ENCODE measurements at regions not wholly inside any gene's neighbourhood (a gene's known extent, or its start where the extent isn't known, plus 50 kb on each side); places are given as distances from the start of the nearest gene placed in this dataset.

- no peak overlapping the region for H3K4me3 ChIP-seq
- no peak for DNase-seq
- no peak overlapping the region for H3K27ac ChIP-seq
- H3K4me1 ChIP-seq = no peaks in the 10 kb centered on the region
- H3K9me3 ChIP-seq (replicated peaks) = no peaks in the 10 kb centered on the region
- no peaks in the 10 kb centered on the region for H3K36me3 ChIP-seq
- H3K27me3 ChIP-seq = no peaks in the 10 kb centered on the region
These were observed 539.3 kb downstream of the SUCLA2 start for GRCh38 chr13:47461816-47462215.

- H3K36me3 ChIP-seq = no peaks in the 10 kb centered on the region
- no peak overlapping the region for H3K4me3 ChIP-seq
- H3K27me3 ChIP-seq = no peaks in the 10 kb centered on the region
- DNase-seq = peak in 1 of 2 experiments; percentile 7
- no peaks in the 10 kb centered on the region for H3K4me1 ChIP-seq
- H3K9me3 ChIP-seq (replicated peaks) = no peaks in the 10 kb centered on the region
- no peak overlapping the region for H3K27ac ChIP-seq
These were observed 541.6 kb downstream of the SUCLA2 start for GRCh38 chr13:47459512-47459911.

DNA sequence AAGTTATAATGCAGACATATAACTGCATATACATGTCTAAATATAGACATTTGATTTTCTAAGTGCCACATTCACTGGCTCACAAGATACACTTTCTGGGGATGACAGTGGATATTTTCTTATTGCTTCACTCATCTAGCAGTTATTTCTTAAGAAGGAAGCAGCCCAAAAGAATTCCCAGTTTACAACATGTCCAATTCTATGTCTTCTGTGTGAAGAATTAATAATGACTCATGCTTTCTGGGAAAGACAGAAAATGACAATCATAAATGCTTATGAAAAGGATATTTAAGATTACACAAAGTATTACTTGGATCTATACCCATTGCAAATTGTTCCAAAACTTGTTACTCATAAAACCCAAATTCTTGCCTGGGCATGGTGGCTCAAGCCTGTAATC, 543.4 kb downstream of the SUCLA2 start:
- Histone ChIP-seq H3K36me3 (no peaks in the 10 kb centered on the region), H3K9me3 (replicated peaks) (no peaks in the 10 kb centered on the region), H3K4me3 (no peak overlapping the region), H3K27ac (no peak overlapping the region), H3K4me1 (no peaks in the 10 kb centered on the region), H3K27me3 (no peaks in the 10 kb centered on the region)
- no peak for DNase-seq

DNA sequence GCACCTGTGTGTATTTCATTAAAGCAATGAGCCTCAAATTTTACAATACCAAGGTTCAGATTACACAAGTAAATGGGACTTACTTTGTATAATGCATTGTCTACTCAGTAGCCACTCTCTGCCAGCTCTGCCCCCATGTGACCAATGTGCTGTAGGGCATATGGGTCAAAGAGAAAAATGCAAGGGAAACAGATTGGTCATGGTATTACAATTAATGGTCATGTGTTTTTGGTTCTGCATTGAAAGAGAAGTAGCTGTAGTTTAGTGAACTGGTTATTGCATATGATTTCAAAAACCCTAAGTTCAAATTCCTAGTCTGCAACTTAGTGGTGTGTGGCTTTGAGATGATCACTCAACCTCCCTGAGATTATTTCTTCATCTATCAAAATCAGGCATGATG, 545.4 kb downstream of the SUCLA2 start:
- H3K36me3 ChIP-seq = no peaks in the 10 kb centered on the region
- no peak for DNase-seq

DNA sequence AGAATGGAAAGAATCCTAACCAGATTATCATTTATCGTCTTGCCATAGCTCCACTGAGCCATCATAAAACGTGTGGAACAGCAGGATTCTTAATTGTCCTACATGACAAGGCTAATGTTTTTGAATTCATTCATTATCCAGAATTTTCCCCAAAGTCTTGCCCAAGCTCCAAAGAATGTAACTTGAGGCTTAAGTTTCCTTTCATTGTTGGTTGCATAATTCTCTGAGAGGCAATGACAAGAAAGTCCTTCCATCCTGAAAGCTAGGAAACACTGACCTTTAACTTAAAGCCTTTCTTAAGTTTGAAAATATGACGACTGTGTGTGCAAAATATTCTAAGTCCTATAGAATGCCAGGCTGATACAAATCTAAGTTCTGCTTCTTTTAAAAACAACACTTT, 546.1 kb downstream of the SUCLA2 start:
- Histone ChIP-seq H3K36me3 (no peaks in the 10 kb centered on the region), H3K4me1 (no peaks in the 10 kb centered on the region), H3K27ac (no peak overlapping the region), H3K9me3 (replicated peaks) (no peaks in the 10 kb centered on the region), H3K27me3 (no peaks in the 10 kb centered on the region), H3K4me3 (no peak overlapping the region)
- DNase-seq = no peak

More for the DNA sequence above, 545.4 kb downstream of the SUCLA2 start:
- Histone ChIP-seq H3K27me3 (no peaks in the 10 kb centered on the region), H3K4me3 (no peak overlapping the region), H3K9me3 (replicated peaks) (no peaks in the 10 kb centered on the region), H3K4me1 (no peaks in the 10 kb centered on the region), H3K27ac (no peak overlapping the region)

- no peaks in the 10 kb centered on the region for H3K9me3 ChIP-seq (replicated peaks)
- H3K4me3 ChIP-seq = no peak overlapping the region
- H3K27ac ChIP-seq = no peak overlapping the region
- no peaks in the 10 kb centered on the region for H3K27me3 ChIP-seq
- no peaks in the 10 kb centered on the region for H3K4me1 ChIP-seq
- no peaks in the 10 kb centered on the region for H3K36me3 ChIP-seq
- no peak for DNase-seq
These were observed 540.6 kb upstream of the HTR2A start for GRCh38 chr13:47437406-47437805.

DNA sequence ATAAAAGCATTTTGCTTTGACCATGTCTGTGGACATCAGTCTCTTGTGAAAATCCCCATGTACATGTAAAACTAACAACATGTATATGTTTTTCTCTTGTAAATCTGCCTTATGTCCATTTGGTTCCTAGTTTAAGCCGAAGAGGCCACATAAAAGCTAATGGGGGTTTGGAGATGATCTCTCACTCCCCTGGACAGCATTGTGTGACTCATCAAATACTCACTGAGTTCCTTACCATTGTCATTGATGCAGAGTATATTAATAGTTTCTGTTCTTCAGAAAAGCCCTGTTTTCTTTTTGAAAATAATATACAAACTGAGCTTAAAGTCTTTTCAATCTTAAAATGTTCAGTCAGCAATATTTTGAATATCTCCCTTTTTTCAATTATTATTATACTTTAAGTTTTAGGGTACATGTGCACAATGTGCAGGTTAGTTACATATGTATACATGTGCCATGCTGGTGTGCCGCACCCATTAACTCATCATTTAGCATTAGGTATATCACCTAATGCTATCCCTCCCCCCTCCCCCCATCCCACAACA, 536.7 kb upstream of the HTR2A start:
- H3K27me3 ChIP-seq = no peaks in the 10 kb centered on the region
- no peak overlapping the region for H3K4me3 ChIP-seq
- no peaks in the 10 kb centered on the region for H3K9me3 ChIP-seq (replicated peaks)
- no peak for DNase-seq
- H3K36me3 ChIP-seq = no peaks in the 10 kb centered on the region
- no peaks in the 10 kb centered on the region for H3K4me1 ChIP-seq
- no peak overlapping the region for H3K27ac ChIP-seq

DNA sequence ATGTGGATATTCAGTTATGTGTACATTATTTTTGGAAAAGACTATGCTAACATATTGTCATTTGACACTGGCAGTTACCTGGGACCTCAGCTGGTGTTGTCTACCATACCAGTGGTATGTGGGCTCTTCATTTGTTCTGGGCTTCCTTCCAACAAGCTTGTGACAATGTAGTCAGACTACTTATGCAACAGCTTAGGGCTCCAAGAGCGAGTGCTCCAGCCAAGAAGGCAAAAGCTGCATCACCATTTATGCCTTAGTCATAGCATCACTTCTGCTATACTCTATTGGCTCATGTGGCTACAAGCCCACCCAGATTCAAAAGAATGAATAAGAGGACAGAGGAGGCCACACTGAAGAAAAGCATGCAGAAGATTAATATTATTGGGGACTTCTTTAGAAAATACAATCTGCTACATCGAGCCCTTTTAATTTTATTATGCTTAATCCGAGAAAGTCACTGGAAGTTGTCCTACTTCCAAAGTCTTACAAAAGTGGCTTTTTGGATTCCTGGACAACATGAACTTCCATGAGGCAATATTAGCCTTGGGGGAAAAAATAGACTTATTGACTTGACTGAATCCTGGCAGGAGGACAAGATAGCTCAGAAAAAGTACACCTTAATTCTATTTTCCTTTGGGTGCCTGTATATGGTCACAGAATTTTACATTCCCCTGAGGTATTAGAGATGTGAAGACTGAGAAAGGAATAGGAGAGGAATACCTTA, 529.4 kb upstream of the HTR2A start:
- Histone ChIP-seq H3K36me3 (no peaks in the 10 kb centered on the region), H3K27me3 (no peaks in the 10 kb centered on the region; the same call in 1 of the 2 replicates), H3K4me1 (no peaks in the 10 kb centered on the region), H3K27ac (no peak overlapping the region), H3K9me3 (replicated peaks) (no peaks in the 10 kb centered on the region), H3K4me3 (no peak overlapping the region)
- DNase-seq = peak in 1 of 2 experiments; percentile 4

DNA sequence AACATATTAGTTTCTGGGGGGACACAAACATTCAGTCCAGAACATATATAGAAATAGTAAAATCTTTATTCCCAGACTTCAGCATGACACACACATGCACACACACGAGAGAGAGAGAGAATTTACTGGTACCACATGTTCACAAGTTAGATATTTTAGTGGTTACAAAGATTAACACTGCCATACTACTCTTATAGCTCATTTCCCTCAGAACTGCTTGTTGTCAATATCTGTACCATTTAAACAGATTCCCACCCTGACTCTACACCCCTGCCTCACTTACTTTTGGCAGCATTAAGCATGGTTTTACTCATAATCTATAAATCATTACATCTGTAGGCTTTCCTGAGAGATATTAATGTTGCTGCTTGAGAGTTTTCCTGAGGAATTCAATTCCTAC, 524.7 kb upstream of the HTR2A start:
- DNase-seq = no peak
- H3K4me1 ChIP-seq = no peaks in the 10 kb centered on the region
- no peak overlapping the region for H3K4me3 ChIP-seq
- no peaks in the 10 kb centered on the region for H3K9me3 ChIP-seq (replicated peaks)
- no peak overlapping the region for H3K27ac ChIP-seq
- no peaks in the 10 kb centered on the region for H3K27me3 ChIP-seq
- H3K36me3 ChIP-seq = no peaks in the 10 kb centered on the region

GRCh38 chr13:47420568-47420967, 523.7 kb upstream of the HTR2A start:
- Histone ChIP-seq H3K27ac (no peak overlapping the region), H3K9me3 (replicated peaks) (no peaks in the 10 kb centered on the region), H3K27me3 (no peaks in the 10 kb centered on the region), H3K4me3 (no peak overlapping the region), H3K4me1 (no peaks in the 10 kb centered on the region), H3K36me3 (no peaks in the 10 kb centered on the region)
- DNase-seq = no peak

DNA sequence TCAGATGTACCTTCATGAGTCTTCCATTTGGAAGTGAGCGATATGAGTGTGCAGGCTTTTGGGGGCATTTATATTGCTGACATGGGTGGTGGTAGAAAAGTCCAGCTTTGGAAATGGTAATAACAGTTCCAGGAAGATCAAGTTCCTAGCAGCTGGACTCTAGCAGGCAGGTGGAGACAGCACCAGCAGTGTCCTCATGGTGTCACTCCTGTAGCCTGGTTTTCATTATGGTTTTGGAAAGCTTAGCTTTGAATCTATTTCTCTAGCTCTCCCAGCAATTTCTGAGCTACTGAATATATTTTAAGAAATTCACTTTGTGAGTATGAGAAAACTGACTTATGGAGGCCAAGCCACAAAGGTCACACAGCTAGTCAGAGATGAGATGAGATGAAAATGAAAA, 523.2 kb upstream of the HTR2A start:
- H3K9me3 ChIP-seq (replicated peaks) = no peaks in the 10 kb centered on the region
- no peaks in the 10 kb centered on the region for H3K4me1 ChIP-seq
- H3K36me3 ChIP-seq = no peaks in the 10 kb centered on the region
- no peak overlapping the region for H3K27ac ChIP-seq
- no peaks in the 10 kb centered on the region for H3K27me3 ChIP-seq
- no peak for DNase-seq
- no peak overlapping the region for H3K4me3 ChIP-seq

DNA sequence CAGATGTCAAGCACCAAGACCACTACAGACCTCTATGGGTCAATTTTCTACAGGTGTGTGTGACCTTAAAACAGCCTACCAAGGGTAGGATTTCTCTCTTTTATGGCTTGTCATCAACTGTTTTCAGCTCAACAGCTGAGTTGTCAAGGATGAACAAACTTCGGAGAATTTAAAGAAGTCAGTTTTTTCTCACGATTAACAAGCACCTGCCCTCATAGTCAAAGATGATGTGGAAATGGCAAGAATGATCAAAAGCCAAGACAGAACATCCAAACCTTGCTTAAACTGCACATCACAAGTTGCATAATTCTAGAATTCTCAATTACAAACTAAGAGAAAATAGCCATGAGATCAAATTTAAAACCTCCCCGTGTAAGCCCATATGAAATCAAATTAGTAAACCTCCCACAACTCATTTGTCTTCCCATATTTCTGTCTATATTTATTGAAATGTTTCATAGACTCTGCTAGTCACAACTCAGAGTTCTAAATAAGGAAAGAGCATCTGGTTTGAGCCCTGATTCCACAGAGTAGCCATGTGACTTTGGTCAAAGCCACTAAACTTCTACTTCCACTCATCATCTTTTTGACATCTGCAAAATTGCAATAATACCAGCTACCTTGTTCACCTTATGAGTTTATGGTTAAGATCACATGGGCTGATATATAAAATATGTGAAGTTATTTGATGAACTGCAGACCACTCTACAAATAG, 521.5 kb upstream of the HTR2A start:
- H3K4me1 ChIP-seq = no peaks in the 10 kb centered on the region
- no peaks in the 10 kb centered on the region for H3K27me3 ChIP-seq
- H3K27ac ChIP-seq = no peak overlapping the region
- H3K4me3 ChIP-seq = no peak overlapping the region
- no peaks in the 10 kb centered on the region for H3K36me3 ChIP-seq
- DNase-seq = no peak
- no peaks in the 10 kb centered on the region for H3K9me3 ChIP-seq (replicated peaks)

- no peak for DNase-seq
- Histone ChIP-seq H3K9me3 (replicated peaks) (no peaks in the 10 kb centered on the region), H3K27me3 (no peaks in the 10 kb centered on the region), H3K27ac (no peak overlapping the region), H3K36me3 (no peaks in the 10 kb centered on the region), H3K4me3 (no peak overlapping the region), H3K4me1 (no peaks in the 10 kb centered on the region)
These were observed 520.6 kb upstream of the HTR2A start for GRCh38 chr13:47417485-47417884.

GRCh38 chr13:47415048-47415447, 518.2 kb upstream of the HTR2A start:
- Histone ChIP-seq H3K36me3 (no peaks in the 10 kb centered on the region), H3K9me3 (replicated peaks) (no peaks in the 10 kb centered on the region), H3K4me3 (no peak overlapping the region), H3K27me3 (no peaks in the 10 kb centered on the region), H3K4me1 (no peaks in the 10 kb centered on the region), H3K27ac (no peak overlapping the region)
- no peak for DNase-seq

DNA sequence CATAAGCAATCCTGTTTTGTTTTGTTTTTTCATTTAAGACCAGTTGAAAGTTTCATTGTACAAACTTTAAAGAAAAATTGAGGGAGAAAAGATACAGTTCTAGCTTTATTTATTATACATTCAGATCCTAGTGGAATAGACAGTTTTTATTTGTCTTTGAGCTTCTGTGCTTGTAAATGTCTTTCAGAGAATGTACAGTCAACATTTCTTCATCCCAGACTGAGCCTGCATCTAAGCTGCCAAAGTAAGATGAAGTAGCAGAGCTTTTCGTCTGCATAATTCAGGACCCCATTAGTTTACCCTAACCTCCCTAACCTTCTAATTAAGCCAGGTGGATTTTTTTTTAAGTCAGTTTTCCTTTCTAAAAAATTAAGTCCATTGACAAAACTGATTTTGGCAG, 516.7 kb upstream of the HTR2A start:
- Histone ChIP-seq H3K27ac (no peak overlapping the region), H3K4me1 (no peaks in the 10 kb centered on the region), H3K9me3 (replicated peaks) (no peaks in the 10 kb centered on the region), H3K36me3 (no peaks in the 10 kb centered on the region), H3K27me3 (no peaks in the 10 kb centered on the region), H3K4me3 (no peak overlapping the region)
- DNase-seq = no peak
